HCT116 (cell line): ENCODE measurements at regions not wholly inside any gene's neighbourhood (a gene's known extent, or its start where the extent isn't known, plus 50 kb on each side); places are given as distances from the start of the nearest gene placed in this dataset.

ENCODE experiments used
- CTCF ChIP-seq, 3 experiments: fragments of 200-600 bp in 1 of 3; sonication (generic) in 1 of 3; IDR thresholded peaks in 2 of 3; conservative IDR thresholded peaks in 1 of 3; 2 replicates each; pipeline ENCODE4 v1.5.1; 2012 to 2017; ENCODE audit warnings: low read depth in 2 of 3, low read length in 2 of 3, antibody characterized with exemption in 1 of 3, borderline replicate concordance in 1 of 3, control low read depth in 1 of 3, mild to moderate bottlenecking in 1 of 3, mixed read lengths in 1 of 3, mixed run types in 1 of 3, moderate library complexity in 1 of 3; ENCODE audit not compliant: insufficient read depth in 1 of 3
- EGR1 ChIP-seq: IDR thresholded peaks from 2 replicates; pipeline ENCODE4 v1.6.1; 2012; ENCODE audit warnings: low read depth
- EZH2 ChIP-seq: fragments of 200-600 bp; sonication (generic); IDR thresholded peaks from 2 replicates; pipeline ENCODE4 v1.6.1; 2017; ENCODE audit warnings: antibody characterized with exemption, mixed run types
- EZH2phosphoT487 ChIP-seq: fragments of 200-600 bp; IDR thresholded peaks from 2 replicates; pipeline ENCODE4 v1.6.1; 2018; ENCODE audit warnings: antibody characterized with exemption, borderline replicate concordance
- POLR2A ChIP-seq: IDR thresholded peaks from 2 replicates; pipeline ENCODE4 v1.7.0; 2011; ENCODE audit warnings: borderline replicate concordance; ENCODE audit not compliant: insufficient read depth, insufficient read length; ENCODE audit errors: extremely low read depth
- POLR2AphosphoS5 ChIP-seq: IDR thresholded peaks from 2 replicates; pipeline ENCODE4 v1.6.1; 2011; ENCODE audit warnings: mild to moderate bottlenecking, low read depth, low read length, moderate library complexity
- RAD21 ChIP-seq: IDR thresholded peaks from 2 replicates; pipeline ENCODE4 v1.6.1; 2012; ENCODE audit warnings: low read depth, mild to moderate bottlenecking
- SIN3A ChIP-seq: IDR thresholded peaks from 2 replicates; pipeline ENCODE4 v1.6.1; 2012; ENCODE audit warnings: low read depth
- SRF ChIP-seq: IDR thresholded peaks from 2 replicates; pipeline ENCODE4 v1.6.1; 2012; ENCODE audit warnings: low read depth
- TCF7L2 ChIP-seq: IDR thresholded peaks from 2 replicates; pipeline ENCODE4 v1.7.0; 2011; ENCODE audit warnings: borderline replicate concordance, inconsistent platforms; ENCODE audit not compliant: insufficient read depth, insufficient read length; ENCODE audit errors: extremely low read depth
- YY1 ChIP-seq: IDR thresholded peaks from 2 replicates; pipeline ENCODE4 v1.6.1; 2011; ENCODE audit warnings: low read length, low read depth, moderate library complexity, mild to moderate bottlenecking; ENCODE audit not compliant: insufficient replicate concordance; ENCODE audit errors: extremely low read depth
- TF ChIP-seq, protein P1 (sequence below): IDR thresholded peaks from 2 replicates; pipeline ENCODE4 v1.6.1; 2011; ENCODE audit warnings: mild to moderate bottlenecking, low read length, moderate library complexity; ENCODE audit not compliant: insufficient replicate concordance; ENCODE audit errors: extremely low read depth

DNA sequence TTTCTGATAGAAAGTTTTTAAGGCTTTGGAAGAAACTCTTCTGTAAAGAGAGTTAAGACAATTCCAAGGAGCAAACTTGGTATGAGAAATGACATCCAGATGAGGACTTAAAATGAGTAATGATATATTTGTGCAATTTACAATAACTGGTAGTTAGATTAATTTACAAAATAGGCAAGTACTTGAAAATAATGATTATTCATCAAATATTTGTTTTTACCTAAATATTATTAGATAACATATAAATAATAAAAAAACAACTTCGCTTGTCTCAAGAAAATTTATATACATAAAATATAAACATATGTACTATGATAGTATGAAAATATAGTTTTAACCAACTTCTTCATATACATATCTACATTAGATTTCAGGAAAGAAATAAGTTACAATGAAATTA, 478.5 kb downstream of the TRIB2 start:
- TF ChIP-seq POLR2A (no peak), EZH2phosphoT487 (no peak), SIN3A (no peak), CTCF (IDR thresholded peaks at IDR 0.05 in 2 of 3, conservative IDR thresholded peaks at IDR 0.05 in 1 of 3; ENCODE audit: borderline replicate concordance in 1 of 3, insufficient read depth in 1 of 3, low read depth in 2 of 3, low read length in 2 of 3) (no peak), SRF (no peak), POLR2AphosphoS5 (no peak), EGR1 (no peak), YY1 (no peak), EZH2 (no peak), TCF7L2 (no peak), RAD21 (no peak)
- TF ChIP-seq, protein P1, sequence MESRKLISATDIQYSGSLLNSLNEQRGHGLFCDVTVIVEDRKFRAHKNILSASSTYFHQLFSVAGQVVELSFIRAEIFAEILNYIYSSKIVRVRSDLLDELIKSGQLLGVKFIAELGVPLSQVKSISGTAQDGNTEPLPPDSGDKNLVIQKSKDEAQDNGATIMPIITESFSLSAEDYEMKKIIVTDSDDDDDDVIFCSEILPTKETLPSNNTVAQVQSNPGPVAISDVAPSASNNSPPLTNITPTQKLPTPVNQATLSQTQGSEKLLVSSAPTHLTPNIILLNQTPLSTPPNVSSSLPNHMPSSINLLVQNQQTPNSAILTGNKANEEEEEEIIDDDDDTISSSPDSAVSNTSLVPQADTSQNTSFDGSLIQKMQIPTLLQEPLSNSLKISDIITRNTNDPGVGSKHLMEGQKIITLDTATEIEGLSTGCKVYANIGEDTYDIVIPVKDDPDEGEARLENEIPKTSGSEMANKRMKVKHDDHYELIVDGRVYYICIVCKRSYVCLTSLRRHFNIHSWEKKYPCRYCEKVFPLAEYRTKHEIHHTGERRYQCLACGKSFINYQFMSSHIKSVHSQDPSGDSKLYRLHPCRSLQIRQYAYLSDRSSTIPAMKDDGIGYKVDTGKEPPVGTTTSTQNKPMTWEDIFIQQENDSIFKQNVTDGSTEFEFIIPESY: no peak
